Choroid plexus epithelial cell (primary cell): ENCODE measurements at regions not wholly inside any gene's neighbourhood (a gene's known extent, or its start where the extent isn't known, plus 50 kb on each side); places are given as distances from the start of the nearest gene placed in this dataset.

Source experiments
- DNase-seq: peaks from one replicate; pipeline ENCODE4 v3.0.0-alpha.2; 2010; ENCODE audit warnings: low read depth
- H3K4me3 ChIP-seq: 2 replicates; pipeline ENCODE4 v1.5.1; 2011; ENCODE audit warnings: low read depth, mild to moderate bottlenecking, control low read depth, low read length, moderate library complexity
- TF ChIP-seq, protein P1 (sequence below): conservative IDR thresholded peaks from 2 replicates; pipeline ENCODE4 v1.5.1; 2011; ENCODE audit warnings: low read depth, mild to moderate bottlenecking, control low read depth, inconsistent platforms, low read length, moderate library complexity

DNA sequence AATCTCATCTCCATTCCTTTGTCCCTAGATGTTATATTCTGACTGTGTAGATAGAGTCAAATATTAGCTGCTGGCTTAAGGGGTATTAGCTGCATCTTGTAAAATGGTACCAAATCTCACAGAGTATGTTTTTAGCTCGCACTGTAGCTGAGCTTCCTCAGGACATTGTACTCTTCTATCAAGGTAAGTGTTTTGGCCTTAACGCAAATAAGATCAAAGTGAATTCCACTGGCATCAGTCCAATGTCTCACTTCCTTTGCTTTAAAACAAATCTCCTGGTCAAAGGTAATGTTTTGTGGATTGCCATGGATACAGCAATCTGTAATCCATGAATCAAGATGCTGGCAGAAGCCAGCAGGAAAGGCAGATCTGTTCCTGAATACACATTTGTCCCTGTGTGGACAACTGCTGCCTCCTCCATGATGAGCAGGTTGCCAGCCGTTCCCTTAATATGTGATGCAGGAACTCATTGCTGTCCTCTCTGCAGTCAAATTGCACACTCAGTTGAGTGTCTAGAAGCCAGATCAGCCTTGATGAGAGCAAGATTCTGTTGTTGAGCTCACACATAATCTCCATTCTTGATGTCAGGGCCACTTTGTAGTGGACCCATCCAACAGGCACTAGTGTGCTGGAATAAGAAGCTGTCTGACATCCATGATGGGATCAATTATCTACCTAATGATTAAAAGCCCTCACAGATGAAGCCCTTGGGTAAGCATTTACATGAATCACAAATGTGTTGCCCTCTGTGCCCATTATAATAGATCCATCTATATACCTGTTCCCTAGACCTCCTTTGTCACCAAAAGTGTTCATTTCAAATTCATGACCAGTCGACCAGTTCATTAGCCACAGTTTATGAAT lies 96.6 kb upstream of the AGTR1 start:
- H3K4me3 ChIP-seq, result no peak overlapping the region
- no peak for DNase-seq
- TF ChIP-seq, protein P1, sequence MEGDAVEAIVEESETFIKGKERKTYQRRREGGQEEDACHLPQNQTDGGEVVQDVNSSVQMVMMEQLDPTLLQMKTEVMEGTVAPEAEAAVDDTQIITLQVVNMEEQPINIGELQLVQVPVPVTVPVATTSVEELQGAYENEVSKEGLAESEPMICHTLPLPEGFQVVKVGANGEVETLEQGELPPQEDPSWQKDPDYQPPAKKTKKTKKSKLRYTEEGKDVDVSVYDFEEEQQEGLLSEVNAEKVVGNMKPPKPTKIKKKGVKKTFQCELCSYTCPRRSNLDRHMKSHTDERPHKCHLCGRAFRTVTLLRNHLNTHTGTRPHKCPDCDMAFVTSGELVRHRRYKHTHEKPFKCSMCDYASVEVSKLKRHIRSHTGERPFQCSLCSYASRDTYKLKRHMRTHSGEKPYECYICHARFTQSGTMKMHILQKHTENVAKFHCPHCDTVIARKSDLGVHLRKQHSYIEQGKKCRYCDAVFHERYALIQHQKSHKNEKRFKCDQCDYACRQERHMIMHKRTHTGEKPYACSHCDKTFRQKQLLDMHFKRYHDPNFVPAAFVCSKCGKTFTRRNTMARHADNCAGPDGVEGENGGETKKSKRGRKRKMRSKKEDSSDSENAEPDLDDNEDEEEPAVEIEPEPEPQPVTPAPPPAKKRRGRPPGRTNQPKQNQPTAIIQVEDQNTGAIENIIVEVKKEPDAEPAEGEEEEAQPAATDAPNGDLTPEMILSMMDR, result no peak

DNA sequence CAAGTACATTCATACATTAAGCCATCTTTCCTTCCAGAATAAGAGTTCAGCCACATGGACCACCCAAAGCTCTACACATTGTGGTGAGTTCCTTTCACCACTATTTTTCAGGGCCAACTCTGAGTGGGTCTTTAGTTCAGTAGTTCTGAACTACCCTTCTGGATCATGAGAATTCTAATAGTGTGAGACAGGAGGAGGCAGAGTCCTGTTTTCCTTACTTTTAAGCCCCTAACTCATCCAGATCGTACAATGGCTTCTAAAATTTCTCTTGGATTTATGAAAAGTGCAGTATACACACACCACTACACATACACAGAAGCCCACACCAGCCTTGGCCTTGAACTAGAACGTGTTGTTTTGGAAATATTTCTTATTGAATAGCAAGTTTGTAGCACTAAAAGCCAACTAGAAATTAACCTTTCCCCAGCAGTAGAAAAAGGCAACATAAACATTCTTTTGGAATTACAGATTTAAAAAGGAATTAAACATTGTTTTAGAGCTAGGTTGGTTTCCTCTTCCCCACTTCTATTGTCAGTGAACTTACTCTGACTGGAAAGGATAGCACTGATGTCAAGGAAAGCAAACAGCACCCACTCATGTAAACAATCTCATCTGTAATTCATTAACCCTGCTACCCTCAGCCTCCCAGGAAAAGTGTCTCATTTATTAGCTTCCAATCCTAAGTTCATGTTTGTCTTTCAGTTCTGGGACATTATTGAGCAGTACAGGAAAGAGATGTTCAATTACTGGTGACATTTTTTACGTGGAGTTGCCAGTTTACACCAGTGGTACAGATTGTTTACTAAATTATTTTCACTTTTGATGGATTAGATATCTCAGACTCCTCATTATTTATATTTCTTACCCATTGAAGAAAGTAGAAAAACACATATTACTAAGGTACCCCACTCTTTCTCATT lies 95.7 kb upstream of the AGTR1 start:
- TF ChIP-seq, protein P1, result no peak
- peak; percentile 20 for DNase-seq
- H3K4me3 ChIP-seq, result no peak overlapping the region

DNA sequence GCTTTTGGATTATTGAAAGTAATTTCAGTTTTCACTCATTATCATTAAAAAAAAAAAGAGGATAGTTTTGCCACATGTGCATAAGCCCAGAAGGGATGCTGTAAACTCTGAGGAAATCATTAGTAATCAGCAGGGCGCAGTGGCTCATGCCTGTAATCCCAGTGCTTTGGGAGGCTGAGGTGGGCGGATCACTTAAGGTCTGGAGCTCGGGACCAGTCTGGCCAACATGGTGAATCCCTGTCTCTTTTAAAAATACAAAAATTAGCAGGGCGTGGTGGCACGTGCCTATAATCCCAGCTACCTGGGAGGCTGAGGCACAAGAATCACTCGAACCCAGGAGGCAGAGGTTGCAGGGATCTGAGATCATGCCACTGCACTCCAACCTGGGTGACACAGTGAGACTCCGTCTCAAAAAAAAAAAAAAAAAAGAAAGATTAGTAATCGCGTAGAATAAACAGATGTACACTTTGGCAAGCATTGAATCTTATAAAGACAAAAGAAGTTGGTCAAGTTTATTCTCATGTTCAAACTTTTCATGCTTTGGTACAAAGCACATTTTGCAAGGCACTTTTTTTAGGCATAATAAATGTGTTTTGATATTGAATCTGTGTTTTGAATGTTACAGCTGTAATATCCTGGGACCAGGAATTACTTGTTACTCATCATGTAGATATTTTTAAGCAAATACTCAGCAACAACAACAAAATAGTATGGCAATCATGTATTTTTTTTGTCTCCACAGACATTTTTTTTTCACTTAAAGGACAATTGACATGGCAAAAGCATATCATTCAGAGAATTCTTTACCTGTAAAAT lies 93.2 kb upstream of the AGTR1 start:
- TF ChIP-seq, protein P1, result no peak
- no peak overlapping the region for H3K4me3 ChIP-seq
- peak; percentile 41 for DNase-seq

DNA sequence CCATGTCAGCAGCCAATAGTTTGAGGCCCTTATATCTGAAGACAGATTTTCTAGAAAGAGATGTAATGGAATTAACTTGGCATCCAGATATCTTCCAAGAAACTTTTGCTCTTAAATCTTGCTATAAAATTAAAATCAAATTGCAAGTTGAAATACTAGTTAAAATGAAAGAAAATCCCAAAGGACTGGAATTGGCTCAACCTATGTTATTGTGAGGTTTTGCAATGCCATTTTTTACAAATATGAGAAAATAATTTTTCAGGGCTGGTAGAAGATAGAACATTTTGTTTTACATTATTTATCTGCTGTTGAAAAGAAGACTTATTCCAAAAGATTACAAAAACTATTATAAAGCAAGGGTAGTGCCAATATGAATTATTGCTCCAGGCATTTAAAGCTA lies 92.2 kb upstream of the AGTR1 start:
- DNase-seq, result no peak
- TF ChIP-seq, protein P1, result no peak
- no peak overlapping the region for H3K4me3 ChIP-seq

DNA sequence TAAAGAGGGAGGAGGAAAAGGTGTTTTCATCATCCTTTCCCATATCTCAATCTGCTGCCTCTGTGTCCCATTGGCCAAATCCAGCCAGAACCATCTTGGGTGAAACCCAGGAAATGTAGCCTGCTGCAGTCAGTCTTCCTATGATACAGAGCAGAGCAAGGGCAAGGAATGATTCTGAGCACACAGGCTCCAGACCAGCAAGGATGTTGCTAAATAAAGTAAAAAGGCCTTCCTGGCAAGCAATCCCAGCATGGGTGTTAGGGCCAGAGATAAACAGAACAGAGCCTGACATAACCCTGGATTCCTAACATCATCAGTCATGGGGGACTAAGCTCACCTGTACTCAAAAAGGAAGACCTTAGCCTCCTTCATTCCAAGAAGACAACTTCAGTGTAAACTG lies 90.7 kb upstream of the AGTR1 start:
- peak; percentile 52 for DNase-seq
- TF ChIP-seq, protein P1, result no peak
- H3K4me3 ChIP-seq, result no peak overlapping the region

DNA sequence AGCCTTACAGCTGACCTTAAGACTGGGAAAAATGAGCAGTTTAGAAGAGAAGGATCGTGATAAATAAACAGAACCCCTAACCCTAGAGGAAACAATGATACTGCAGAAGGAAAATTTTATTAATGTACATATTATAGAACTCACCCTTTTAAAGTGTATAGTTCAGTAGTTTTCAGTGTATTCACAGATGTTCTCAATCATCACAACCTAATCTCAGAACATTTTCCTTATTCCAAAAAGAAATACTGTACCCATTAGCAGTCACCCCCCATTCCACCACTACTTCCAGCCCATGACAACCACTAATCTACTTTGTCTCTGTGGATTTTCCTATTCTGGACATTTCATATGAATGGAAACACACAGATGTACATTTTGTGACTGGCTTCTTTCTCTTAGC lies 90.2 kb upstream of the AGTR1 start:
- no peak for DNase-seq
- TF ChIP-seq, protein P1, result no peak
- no peak overlapping the region for H3K4me3 ChIP-seq
